ENCODE measurements at regions not wholly inside any gene's neighbourhood (a gene's known extent, or its start where the extent isn't known, plus 50 kb on each side); places are given as distances from the start of the nearest gene placed in this dataset.
"Not testable (repeated sequence)": the region's sequence is repeated elsewhere in the genome, so short reads cannot be mapped to it uniquely, and the experiment has no call there.

DNA sequence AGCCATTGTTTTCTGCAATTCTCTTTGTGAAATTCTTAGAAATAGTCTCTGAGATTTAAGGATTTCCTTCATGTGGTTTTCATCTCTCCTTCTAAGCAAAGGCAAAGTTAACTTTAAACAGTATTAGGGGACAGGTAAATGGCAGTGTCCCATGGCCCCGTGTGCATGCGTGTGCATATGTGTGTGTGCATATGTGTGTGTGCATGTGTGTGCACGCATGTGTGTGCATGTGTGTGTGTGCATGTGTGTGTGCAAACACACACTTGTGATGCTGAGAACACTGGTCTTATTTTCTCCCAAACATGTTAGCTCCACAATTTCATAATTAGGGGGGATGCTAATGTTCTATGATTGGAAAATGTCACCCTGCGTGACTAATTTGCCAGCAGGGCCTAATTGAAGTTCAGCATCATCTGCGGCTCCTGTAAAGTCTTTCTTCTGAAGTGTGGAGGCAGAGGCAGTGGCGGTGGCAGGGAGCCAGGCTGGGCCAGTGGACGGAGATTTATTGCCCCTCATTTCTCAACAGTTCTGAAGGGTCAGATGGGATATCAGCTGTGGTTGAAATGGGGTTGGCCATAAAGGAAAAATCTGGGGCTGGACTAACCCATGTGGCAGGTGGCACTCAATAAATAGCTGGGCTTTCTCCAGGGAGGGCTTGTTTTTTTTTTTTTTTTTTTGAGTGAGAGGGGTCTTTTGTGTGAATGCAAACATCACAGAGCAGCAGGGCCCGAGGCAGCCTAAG lies 289.3 kb upstream of the PODXL start:
- DNase-seq: no peak

DNA sequence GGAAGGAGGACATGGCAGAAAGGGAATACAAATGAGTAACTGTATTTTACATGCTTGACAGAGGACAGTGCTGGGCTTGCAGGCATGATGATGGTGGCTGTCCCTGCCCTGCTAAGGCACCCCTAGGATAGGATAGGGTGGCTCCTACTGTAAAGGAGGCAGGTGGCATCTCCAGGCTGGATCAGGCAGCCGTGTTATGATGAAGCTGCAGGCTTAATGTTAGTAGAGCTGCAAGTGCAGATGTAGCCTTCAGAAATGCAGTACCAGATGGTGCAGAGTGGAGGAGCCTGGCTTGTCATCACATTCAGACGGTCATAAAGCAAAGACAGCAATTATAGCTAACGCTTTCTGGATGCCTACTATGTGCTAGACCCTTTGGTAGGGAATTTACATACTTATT lies 287.9 kb upstream of the PODXL start:
- no peak for DNase-seq

DNA sequence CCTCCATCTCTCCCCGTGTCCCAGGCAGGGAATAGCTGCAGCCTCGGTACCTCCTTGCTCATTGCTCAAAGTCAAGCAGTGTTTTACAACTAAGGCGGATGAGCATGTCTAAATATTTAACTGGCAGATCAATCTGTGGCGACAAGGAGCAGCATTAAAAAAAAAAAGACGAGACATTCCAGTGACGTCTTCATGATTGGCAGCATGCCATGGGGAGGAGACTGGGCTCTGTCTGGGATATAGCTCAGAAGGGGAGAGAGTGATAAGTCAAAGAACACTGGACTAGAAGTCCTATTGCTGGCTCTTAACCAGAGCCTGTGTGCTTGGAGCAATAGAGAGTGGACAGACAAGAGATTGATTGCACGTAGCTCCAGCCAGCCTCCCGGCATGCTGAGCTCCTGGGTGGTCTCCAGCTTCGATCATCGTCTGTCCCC lies 287.5 kb upstream of the PODXL start:
- DNase-seq: no peak

DNA sequence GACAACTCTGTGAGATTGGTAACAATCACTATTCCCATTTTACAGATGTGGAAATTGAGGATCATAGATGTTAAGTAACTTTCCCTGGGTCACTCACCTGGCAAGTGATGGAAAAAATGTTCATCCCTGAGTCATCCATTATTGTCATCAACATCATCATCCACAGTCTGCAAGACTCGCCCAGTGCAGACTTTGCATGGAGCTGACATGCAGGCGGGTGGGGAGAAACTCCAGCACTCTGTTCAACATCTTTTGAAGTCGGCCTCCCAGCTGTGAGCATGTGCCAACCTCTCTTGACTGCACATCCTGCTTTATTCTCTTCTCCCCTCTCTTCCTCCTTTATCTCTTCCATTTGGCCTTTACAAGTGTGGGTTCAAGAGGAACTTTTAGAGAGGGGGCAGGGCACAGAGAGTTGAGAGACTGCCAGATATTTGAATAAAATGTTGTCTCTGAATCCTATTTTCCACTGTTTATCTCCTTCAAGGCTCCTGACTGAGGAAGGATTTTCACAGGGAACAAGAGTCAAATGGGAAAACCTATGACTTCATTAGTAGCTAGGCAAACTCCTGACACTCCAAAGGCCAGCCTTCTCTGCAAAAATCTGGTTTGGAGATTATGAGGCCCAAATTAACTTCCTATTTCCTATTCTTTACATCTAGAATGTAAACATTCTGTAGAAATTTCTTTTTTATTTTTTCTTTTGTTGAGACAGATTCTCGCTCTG lies 283.7 kb upstream of the PODXL start:
- DNase-seq: no peak

DNA sequence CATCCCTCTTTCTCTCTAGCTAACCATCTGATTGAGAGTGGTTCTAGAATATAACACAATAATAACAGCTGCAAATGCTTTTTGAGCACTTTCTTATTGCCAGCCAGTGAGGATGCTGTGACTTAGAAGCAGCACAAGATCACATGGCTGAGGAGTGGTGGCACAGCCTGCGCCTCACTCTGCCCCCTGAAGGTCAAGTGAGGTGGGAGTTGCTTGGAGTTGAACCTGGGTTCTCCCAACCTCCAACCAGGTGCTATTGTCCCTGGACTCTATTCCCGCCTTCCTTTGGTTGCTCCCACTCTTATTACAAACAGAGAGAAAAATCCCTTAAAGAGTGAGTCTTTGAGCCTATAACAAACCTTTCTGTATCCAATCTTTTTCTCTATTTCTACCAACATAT lies 280.3 kb upstream of the PODXL start:
- no peak for DNase-seq

DNA sequence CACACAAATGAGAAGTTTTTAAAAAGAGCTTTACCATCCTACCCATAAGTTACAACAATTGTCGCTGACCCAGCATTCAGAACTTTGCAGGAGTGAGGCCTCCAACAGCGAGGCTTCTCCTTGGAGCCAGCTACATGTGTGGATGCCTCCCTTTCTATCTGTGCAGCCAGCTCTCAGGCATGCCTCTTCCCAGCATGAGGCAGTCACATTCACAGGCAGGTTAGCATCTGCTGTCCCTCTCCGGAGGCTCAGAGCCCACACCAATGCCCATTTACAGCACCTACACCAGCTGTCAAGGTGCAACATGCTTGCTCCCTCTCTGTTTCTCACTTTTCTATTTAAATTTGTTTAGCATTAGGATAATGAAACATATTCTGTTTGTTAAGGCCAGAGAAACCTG lies 278.7 kb upstream of the PODXL start:
- DNase-seq: no peak

DNA sequence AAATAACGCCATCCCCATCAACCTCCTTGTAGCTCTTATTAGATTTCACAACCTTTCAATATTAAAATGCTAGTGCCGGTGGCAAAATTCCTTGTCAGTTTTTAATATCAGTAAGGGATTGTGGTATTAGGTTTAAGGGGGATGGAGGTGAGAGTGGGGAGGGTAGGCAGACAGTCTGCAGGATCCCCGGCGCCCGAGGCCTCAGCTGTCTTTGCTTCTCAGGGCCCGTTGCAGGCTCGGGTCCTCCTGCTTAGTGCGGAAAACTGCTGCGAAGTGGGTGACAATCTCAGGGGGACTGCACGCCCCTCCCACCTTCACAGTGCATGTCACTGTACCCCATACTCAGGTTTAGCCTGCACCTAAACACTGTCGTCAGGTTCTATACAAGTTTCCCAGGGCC lies 274.3 kb upstream of the PODXL start:
- DNase-seq: no peak

DNA sequence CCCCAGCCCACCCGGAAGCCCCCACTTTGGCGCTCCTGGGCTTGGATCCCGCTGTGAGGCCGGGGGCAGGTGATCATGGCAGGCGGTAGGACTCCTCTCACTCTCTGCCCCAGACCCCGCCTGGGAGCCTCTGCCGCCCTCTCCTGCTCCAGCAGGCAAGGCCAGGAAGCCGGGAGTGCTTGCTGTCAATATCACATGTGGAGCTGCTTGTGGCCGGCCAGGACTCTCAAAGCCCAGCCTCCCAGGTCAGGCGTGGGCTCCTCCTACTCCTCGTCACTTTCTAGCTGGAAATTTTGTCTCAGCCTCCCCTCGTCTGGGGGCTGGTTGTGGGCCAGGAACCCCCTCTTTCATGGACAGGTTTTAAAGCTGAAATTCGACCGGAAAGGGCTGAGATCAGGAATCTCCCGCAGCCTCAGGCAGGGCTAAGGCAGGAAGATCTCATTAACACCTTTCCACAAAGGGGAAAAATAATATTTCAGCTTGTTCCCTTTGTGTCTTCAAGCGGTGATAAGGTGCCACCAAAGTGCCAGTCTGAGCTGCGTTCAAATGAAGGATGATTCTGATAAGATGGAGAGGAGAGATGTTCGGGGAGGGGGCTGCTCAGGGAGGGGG lies 273.6 kb upstream of the PODXL start:
- DNase-seq: no peak

DNA sequence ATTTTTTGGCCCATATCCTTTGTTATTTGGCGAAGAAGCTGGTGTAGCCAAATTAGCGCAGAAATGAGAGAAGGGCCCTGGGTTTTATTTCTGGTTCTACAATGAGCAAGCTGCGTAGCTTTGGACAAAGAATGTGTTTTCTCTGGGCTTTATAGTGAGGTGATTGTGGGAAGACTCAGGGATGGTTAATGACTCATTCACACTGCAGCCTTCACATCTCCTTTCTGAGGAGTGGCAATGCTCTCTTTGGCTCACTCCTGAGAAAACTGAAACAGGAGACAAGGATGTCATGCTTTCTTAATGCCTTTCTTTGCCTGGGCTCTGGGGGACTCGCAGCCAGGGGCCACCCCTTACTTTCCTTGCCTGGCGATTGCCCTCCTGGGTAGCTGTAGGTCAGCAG lies 271.0 kb upstream of the PODXL start:
- DNase-seq: no peak

DNA sequence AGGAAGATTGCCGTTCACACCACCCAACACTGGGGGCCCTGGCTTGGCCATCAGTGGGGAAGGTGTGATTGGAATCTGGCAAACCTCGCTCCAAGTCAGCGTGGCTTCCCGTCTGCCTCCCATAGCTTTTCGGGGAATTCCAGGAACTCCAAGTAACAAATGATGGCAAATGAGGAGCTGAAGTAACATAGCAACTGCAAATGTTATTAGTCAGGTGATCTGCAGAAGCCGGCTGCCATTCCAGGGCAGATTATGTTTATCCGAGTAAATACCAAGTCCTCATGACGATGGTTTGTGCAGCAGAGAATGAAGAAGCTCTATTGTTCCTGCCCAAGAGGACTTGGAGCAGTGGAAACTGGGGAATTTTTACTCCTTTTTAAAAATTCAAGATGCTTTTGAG lies 270.5 kb upstream of the PODXL start:
- no peak for DNase-seq

DNA sequence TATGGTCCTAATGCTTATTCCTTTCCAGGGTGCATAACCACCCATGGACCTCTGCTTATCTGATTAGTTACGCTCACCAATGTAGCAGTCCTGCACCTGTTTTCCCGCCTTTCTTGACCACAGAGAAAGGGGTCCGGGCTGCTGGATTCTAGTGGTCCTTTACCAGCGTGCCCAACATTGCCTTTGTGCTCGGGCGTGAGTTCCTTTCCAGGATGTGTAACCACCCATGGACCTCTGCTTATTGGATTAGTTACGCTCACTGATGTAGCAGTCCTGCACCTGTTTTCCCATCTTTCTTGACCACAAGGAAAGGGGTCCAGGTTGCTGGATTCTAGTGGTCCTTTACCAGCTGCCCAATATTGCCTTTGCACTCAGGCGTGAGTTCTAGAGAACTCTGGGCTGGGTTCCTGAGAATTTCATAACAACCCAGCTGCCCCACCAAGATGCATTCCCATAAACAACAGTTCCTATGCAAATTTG lies 267.6 kb upstream of the PODXL start:
- not testable (repeated sequence) for DNase-seq

DNA sequence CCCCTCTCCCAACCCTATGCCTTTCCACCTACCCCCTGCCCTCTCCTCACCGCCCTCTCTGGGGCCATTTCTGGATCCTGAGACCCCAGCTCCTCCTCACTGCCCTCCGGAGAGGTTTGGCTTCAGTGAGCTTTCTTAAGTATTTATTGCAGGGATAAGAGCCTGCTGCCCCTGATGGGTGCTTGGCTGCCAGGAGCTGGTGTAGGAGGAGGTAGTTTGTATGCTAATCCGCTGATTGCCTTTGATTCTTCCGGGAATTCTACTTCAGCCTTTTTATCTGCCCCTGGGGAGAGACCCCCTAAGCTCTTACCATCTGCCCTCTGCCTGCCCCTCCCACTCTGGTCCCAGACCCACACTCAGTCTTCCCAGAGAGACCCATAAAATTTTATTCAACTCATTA lies 263.5 kb upstream of the PODXL start:
- DNase-seq: no peak

DNA sequence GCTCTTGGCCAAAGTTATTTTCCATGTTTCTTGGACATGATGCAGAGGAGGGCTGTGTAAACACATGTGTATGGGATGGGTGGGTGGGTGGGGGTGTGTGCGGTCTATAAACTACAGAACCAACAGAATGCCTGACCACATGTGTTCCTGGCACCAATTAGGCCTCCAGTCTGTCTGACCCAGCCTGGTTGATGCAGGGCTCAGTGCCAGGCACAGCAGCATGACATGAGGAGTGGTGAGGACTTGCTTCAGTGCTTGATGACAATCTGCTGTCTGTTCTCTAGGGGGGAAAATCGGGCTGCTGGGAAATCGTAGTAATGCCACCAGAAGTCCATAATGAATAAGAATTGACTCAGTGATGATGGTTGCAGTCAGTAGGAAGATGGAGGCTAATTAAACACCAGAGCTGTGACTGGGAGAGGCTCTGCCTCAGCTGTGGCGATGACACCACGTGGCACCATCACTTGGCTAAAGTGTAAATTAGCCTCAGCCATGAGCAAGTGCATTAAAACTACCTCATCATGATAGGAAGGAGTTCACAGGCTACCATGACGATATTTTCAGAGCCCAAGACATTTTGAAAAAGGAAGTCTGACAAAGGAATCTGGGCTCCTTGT lies 260.1 kb upstream of the PODXL start:
- no peak for DNase-seq

DNA sequence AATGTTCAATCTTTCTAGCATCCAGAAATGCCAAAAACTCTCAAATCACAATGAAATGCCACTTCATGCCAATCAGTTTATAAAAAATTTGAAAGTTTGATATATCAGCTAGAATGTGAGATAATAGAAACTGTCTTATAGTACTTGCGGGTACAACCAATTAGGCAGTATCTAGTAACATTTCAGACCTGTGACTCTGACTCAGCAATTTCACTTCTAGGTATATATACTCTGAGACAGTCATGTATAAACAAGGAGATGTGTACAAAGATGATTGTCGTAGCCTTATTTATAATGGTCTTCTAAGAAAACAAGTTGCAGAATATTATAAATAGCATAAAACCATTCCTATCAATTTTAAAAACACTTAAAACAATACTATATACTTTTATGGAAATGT lies 252.3 kb upstream of the PODXL start:
- no peak for DNase-seq

DNA sequence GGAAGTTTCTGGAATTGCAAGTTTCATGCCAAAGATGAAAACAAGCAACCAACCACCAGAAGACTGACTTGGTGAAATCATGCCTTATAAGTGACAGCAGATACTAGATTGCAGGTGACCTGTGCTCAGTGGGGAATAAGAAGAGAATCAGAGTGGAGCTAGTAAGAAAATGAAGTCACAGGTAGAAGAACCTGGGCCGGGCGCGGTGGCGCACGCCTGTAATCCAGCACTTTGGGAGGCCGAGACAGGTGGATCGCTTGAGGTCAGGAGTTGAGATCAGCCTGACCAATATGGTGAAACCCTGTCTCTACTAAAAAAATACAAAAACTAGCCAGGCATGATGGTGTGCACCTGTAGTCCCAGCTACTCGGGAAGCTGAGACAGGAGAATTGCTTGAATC lies 251.7 kb upstream of the PODXL start:
- DNase-seq: not testable (repeated sequence)

DNA sequence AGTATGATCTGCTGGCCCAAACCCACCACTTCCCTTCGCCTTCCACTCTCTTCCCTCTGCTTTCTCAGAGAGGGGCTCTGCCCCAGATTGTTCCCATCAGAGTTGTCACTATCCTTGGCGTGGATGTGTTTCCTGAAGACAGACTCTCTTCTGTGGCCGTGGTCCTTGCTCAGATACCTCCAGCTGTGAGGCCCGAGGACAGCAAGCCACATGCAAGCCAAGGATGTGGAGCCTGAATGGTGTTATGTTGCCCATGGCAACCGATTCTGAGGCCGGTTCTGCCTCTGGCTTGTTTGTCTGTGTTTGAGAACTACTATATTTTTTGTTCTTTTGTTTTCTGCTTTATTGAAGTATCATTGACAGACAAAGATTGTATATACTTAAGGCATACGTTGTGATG lies 247.4 kb upstream of the PODXL start:
- DNase-seq: no peak

DNA sequence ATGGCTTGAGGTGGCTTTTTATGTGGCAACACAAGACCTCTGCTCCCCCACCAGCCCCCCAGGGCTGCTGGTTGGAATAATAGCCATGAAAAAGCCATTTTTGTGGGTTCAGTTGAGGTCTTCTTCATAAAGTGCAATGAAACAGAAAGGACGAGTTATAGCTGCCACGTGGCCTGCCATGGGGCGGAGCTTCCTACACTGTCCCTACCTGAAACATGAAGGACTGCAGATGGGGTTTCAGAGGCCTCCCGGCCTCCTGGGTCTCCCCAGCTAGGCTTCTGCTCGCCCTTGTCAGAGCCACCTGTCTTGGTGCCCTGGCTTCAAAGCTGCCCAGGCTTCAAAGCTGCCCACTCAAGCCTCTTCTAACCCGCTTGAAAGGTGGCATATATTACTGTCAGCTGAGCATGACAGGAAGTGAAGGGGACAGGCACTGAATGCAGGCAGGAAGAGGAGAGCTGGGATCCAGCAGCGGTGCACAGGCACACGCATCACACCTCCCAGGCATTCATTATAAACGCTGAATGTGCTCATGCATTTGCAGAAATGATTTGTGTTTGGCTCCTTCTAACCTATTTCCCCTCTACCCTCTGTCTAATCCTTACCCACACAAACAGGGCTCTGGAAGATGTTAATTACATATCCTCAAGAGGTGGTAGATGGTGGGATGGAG lies 245.9 kb upstream of the PODXL start:
- DNase-seq: no peak

DNA sequence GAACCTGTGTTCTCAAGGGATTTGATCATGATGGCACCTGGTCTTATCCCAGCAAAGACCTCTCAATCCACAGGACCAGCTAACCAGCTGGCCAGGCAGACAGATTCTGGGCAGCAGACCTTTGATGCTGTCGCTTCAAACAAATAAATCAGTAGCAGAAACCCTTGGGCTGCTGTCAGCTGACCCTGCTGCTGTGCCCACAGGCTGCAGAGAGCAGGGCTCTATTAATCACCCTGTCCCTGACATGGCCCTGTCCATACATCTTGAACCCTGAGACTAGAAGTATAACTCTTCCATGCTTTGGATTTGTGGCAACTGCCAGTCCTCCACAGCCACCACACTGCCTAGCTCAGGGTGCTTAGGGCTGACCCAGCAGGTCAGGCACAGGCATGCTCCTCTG lies 244.1 kb upstream of the PODXL start:
- no peak for DNase-seq

DNA sequence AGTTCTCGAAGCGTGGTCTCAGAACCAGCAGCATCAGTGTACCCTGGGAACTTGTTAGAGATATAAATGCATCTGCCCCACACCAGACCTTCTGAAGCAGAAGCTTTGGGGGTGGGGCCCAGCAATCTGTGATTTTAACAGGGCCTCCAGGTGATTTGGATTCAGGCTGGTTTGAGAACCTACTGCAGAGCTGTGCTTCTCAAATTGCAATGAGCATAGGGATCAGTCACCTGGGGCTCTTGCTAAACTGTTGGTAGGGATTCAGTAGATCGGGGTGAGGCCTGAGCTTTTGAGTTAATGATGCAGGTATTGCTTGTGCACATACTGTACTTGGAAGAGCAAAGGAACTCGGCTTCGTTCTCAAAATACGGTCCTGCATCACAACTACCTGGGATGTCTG lies 243.6 kb upstream of the PODXL start:
- no peak for DNase-seq

DNA sequence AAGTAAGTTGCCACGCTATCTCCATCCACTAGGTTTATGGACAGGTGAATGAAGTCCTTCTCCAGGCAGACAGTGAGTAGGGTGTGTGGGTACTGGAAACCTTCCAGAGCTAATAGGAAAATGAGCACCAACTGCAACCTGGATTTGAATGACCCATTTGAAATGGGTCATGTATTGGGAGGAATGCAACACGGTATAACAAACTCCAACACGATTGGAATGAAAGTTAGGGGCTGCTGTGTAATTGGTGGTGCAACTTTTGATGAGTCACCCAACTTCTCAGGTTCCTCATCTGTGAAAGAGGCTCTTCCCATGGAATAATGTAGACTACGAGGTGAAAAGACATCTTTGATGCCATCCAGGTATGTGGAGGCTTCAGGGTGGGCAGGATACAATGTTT lies 241.4 kb upstream of the PODXL start:
- no peak for DNase-seq

DNA sequence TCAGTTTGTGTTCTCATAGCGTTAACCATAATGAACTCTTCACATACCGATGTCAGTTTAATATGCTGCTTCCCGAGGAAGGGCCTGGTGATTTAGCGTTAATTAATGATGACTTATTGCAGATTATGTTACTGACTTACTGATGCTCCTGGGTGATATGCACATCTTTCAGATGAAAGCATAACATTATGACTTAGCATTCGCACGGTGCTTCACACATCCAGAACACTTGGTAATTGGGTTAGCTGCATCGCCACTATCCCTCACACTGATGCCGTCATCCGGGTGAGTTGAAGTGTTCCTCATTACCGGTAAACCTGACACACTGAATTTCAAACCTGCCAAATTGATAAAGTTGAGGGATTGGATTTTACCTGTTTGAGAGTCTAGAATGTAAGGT lies 239.0 kb upstream of the PODXL start:
- no peak for DNase-seq

DNA sequence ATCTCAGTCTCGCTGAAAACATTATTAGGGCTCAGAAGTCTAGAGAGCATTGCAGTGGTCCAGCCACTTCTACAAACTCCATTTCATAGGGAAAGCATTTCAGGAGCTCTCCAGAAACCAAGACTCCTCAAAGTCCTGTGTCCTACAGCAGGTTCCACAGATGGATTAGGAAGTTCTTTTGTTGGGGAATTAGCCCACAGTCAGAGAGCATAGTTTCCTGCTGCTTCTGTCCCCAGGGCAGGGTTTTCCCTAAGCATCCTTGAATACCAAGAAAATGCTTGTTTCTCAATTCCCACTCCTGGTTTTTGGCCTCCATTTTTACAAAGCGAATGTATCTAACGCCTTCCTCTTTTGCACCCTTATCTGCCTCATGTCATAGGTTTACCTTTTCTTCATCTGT lies 235.9 kb upstream of the PODXL start:
- DNase-seq: no peak

DNA sequence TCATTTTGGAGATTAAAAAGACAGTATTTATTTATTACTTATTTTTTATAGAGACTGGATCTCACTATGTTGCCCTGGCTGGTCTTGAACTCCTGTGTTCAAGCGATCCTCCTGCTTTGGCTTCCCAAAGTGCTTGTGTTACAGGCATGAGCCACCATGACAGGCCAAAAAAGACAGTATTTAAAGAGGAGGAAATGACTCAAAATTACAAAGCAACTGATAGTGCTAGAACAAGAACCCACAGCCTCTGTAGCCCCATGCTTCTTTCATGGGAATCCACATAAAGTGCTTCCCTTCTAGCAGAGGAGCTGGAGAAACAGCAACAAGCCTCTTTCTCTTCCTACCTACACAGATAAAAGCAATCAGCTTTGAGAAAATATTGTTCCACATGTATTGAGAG lies 230.7 kb upstream of the PODXL start:
- no peak for DNase-seq

All from activated CD4-positive, CD25-positive, alpha-beta regulatory T cell treated with anti-CD3 and anti-CD28 coated beads, Interleukin-2, amount 50 U/mL, for 72 hours (primary cell).